Epithelial cell of proximal tubule (primary cell): ENCODE measurements at regions not wholly inside any gene's neighbourhood (a gene's known extent, or its start where the extent isn't known, plus 50 kb on each side); places are given as distances from the start of the nearest gene placed in this dataset.

ENCODE experiments used
- DNase-seq: peaks from one replicate; pipeline ENCODE4 v3.0.0-alpha.2; 2011; ENCODE audit warnings: low read depth
- H3K4me3 ChIP-seq: 2 replicates; pipeline ENCODE4 v1.5.1; 2011; ENCODE audit warnings: low read depth, mild to moderate bottlenecking, low read length
- TF ChIP-seq, protein P1 (sequence below): conservative IDR thresholded peaks from 2 replicates; pipeline ENCODE4 v1.5.1; 2012; ENCODE audit warnings: low read depth, mild to moderate bottlenecking, low read length

DNA sequence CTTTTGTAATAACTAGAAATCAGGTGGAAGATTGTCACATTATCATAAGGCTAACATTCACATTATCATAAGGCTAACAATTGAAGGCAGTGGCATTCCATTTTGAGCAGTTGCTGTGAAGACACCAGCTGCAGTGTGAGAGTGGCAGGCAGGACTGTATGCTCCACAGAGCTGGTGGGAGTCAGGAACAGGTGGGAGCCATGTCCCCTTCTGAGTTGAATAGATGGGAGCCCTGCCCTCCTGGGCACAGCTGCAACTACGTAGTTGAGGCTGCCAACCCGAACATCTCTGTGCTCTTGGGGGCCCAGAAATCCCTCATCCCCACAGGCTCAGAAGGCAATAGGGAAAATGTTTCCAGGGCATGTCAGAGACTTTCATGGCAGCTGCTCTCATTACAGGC is 1627.6 kb downstream of the SI start:
- no peak overlapping the region for H3K4me3 ChIP-seq
- DNase-seq = no peak
- TF ChIP-seq, protein P1, sequence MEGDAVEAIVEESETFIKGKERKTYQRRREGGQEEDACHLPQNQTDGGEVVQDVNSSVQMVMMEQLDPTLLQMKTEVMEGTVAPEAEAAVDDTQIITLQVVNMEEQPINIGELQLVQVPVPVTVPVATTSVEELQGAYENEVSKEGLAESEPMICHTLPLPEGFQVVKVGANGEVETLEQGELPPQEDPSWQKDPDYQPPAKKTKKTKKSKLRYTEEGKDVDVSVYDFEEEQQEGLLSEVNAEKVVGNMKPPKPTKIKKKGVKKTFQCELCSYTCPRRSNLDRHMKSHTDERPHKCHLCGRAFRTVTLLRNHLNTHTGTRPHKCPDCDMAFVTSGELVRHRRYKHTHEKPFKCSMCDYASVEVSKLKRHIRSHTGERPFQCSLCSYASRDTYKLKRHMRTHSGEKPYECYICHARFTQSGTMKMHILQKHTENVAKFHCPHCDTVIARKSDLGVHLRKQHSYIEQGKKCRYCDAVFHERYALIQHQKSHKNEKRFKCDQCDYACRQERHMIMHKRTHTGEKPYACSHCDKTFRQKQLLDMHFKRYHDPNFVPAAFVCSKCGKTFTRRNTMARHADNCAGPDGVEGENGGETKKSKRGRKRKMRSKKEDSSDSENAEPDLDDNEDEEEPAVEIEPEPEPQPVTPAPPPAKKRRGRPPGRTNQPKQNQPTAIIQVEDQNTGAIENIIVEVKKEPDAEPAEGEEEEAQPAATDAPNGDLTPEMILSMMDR = no peak

GRCh38 chr3:163438760-163439159 is 1639.5 kb downstream of the SI start:
- no peak for DNase-seq
- H3K4me3 ChIP-seq = no peak overlapping the region
- TF ChIP-seq, protein P1 = no peak

GRCh38 chr3:163422671-163423070 is 1655.6 kb downstream of the SI start:
- TF ChIP-seq, protein P1 = no peak
- H3K4me3 ChIP-seq = no peak overlapping the region
- no peak for DNase-seq

- DNase-seq = no peak
- TF ChIP-seq, protein P1 = no peak
Observed at GRCh38 chr3:163391407-163392181, 1686.7 kb downstream of the SI start.

GRCh38 chr3:163384383-163384782 is 1693.9 kb downstream of the SI start:
- TF ChIP-seq, protein P1 = no peak
- DNase-seq = no peak
- H3K4me3 ChIP-seq = no peak overlapping the region

More at GRCh38 chr3:163391407-163392181, 1686.7 kb downstream of the SI start:
- H3K4me3 ChIP-seq = no peak overlapping the region

GRCh38 chr3:163382183-163382582 is 1696.1 kb downstream of the SI start:
- H3K4me3 ChIP-seq = no peak overlapping the region
- TF ChIP-seq, protein P1 = no peak
- no peak for DNase-seq

- TF ChIP-seq, protein P1 = no peak
- H3K4me3 ChIP-seq = no peak overlapping the region
- no peak for DNase-seq
Observed at GRCh38 chr3:163368168-163368567, 1710.1 kb downstream of the SI start.
